Liver (tissue), 7 donors: ENCODE measurements at regions not wholly inside any gene's neighbourhood (a gene's known extent, or its start where the extent isn't known, plus 50 kb on each side); places are given as distances from the start of the nearest gene placed in this dataset.

Source experiments
- DNase-seq: peaks from one replicate; pipeline ENCODE4 v3.0.0-alpha.2; 2017; ENCODE audit warnings: low spot score
- H3K27ac ChIP-seq, 2 donors: one replicate each; pipeline ENCODE4 v1.7.0; 2013; ENCODE audit warnings: inconsistent platforms in 2 of 2, low read length in 2 of 2, control low read depth in 1 of 2, low read depth in 1 of 2, mild to moderate bottlenecking in 1 of 2
- H3K27me3 ChIP-seq, 4 donors: one replicate each; pipeline versions ENCODE4 v1.6.1 to v1.7.0; 2013; ENCODE audit warnings: low read length in 3 of 4, inconsistent platforms in 1 of 4, mild to moderate bottlenecking in 1 of 4, moderate library complexity in 1 of 4; ENCODE audit not compliant: control insufficient read depth in 4 of 4, insufficient read depth in 4 of 4
- H3K36me3 ChIP-seq, 4 donors: one replicate each; pipeline versions ENCODE4 v1.6.1 to v1.7.0; 2013; ENCODE audit warnings: low read length in 3 of 4, mild to moderate bottlenecking in 3 of 4, low read depth in 1 of 4, moderate library complexity in 1 of 4; ENCODE audit not compliant: control insufficient read depth in 4 of 4, insufficient read depth in 3 of 4
- H3K4me1 ChIP-seq, 4 donors: one replicate each; pipeline versions ENCODE4 v1.6.1 to v1.7.0; 2013; ENCODE audit warnings: low read length in 3 of 4, mild to moderate bottlenecking in 3 of 4, moderate library complexity in 1 of 4; ENCODE audit not compliant: control insufficient read depth in 4 of 4, insufficient read depth in 4 of 4
- H3K4me3 ChIP-seq, 3 donors: one replicate each; pipeline versions ENCODE4 v1.6.1 to v1.7.0; 2013; ENCODE audit warnings: low read length in 3 of 3, control low read depth in 1 of 3, low read depth in 1 of 3, mild to moderate bottlenecking in 1 of 3
- H3K9ac ChIP-seq, 2 donors: one replicate each; pipeline ENCODE4 v1.7.0; 2013; ENCODE audit warnings: low read length in 2 of 2, mild to moderate bottlenecking in 2 of 2, moderate library complexity in 2 of 2, control low read depth in 1 of 2, low read depth in 1 of 2
- H3K9me3 ChIP-seq, 4 donors: one replicate each; pipeline versions ENCODE4 v1.6.1 to v1.7.0; 2013; ENCODE audit warnings: low read length in 3 of 4; ENCODE audit not compliant: control insufficient read depth in 4 of 4
- EGR1 ChIP-seq, 2 donors: IDR thresholded peaks; 2 replicates each; pipeline ENCODE4 v1.6.1; 2016 to 2018; ENCODE audit warnings: antibody characterized with exemption in 2 of 2, low read depth in 2 of 2
- FOXA1 ChIP-seq: IDR thresholded peaks from 2 replicates; pipeline ENCODE4 v1.6.1; 2016; ENCODE audit warnings: antibody characterized with exemption
- GABPA ChIP-seq, 2 donors: IDR thresholded peaks in 1 of 2; conservative IDR thresholded peaks in 1 of 2; 2 replicates each; pipeline ENCODE4 v1.6.1; 2016; ENCODE audit warnings: antibody characterized with exemption in 2 of 2, mild to moderate bottlenecking in 1 of 2, moderate library complexity in 1 of 2
- HNF4G ChIP-seq: IDR thresholded peaks from 2 replicates; pipeline ENCODE4 v1.6.1; 2016; ENCODE audit warnings: antibody characterized with exemption
- JUND ChIP-seq, 2 donors: IDR thresholded peaks; 2 replicates each; pipeline ENCODE4 v1.6.1; 2016; ENCODE audit warnings: antibody characterized with exemption in 2 of 2
- MAX ChIP-seq: IDR thresholded peaks from 2 replicates; pipeline ENCODE4 v1.6.1; 2016; ENCODE audit warnings: antibody characterized with exemption
- NR2F2 ChIP-seq: IDR thresholded peaks from 2 replicates; pipeline ENCODE4 v1.6.1; 2016; ENCODE audit warnings: antibody characterized with exemption
- RAD21 ChIP-seq, 2 donors: IDR thresholded peaks; 2 replicates each; pipeline ENCODE4 v1.6.1; 2016; ENCODE audit warnings: antibody characterized with exemption in 2 of 2, mild to moderate bottlenecking in 2 of 2
- RXRA ChIP-seq, 2 donors: IDR thresholded peaks; 2 replicates each; pipeline ENCODE4 v1.6.1; 2017 to 2018; ENCODE audit warnings: antibody characterized with exemption in 2 of 2, mild to moderate bottlenecking in 1 of 2
- TAF1 ChIP-seq: conservative IDR thresholded peaks from 2 replicates; pipeline ENCODE4 v1.6.1; 2016; ENCODE audit warnings: antibody characterized with exemption, mild to moderate bottlenecking
- YY1 ChIP-seq: IDR thresholded peaks from 2 replicates; pipeline ENCODE4 v1.6.1; 2016; ENCODE audit warnings: antibody characterized with exemption, mild to moderate bottlenecking
- WGBS: extraction: QIAGEN DNeasy Blood & Tissue Kit; methylation state at CpG from one replicate; pipeline ENCODE4 v1.1.7; 2013; 5-methylcytosine and 5-hydroxymethylcytosine counted together
- TF ChIP-seq, protein P1 (sequence below): IDR thresholded peaks from 2 replicates; pipeline ENCODE4 v1.6.1; 2016; ENCODE audit warnings: antibody characterized with exemption, mild to moderate bottlenecking
- donor health status: healthy.
- donor health status: healthy.
- donor health status: healthy.
- donor health status: healthy.

DNA sequence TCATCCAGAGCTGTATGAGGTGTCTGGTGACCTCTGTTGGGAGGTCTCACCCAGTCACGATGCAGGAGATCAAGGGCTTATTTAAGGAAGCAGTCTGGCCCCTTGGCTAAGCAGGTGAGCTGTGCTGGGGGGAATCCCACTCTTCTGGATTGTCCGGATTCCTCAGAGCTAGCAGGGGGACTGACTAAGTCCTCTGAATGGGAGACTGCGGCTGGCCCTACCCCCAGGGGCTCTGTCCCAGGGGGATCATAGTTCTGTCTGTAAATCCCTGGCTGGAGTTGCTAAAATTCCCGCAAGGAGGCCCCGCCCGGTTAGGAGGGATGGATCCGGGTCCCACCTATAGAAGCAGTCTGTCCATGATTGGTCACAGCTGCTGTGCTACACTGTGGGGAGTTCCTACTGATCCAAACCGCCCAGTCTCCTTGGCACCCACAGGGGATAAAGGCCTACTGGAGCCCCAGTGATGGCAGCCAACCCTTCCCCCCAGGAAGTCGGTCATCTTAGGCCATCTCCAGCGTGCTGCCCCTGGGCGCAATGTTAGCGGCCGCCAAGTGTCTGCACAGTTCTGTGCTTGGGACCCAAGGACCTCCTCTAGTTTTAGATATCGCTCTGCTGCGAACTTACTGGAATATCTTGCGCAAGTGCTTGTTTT lies 118.2 kb upstream of the KLF8 start:
- no peaks in the 10 kb centered on the region for H3K4me1 ChIP-seq
- H3K27ac ChIP-seq = no peak overlapping the region
- no peak overlapping the region for H3K9ac ChIP-seq
- H3K36me3 ChIP-seq = no peaks in the 10 kb centered on the region
- no peak for DNase-seq
- H3K4me3 ChIP-seq = no peak overlapping the region
- TF ChIP-seq, protein P1, sequence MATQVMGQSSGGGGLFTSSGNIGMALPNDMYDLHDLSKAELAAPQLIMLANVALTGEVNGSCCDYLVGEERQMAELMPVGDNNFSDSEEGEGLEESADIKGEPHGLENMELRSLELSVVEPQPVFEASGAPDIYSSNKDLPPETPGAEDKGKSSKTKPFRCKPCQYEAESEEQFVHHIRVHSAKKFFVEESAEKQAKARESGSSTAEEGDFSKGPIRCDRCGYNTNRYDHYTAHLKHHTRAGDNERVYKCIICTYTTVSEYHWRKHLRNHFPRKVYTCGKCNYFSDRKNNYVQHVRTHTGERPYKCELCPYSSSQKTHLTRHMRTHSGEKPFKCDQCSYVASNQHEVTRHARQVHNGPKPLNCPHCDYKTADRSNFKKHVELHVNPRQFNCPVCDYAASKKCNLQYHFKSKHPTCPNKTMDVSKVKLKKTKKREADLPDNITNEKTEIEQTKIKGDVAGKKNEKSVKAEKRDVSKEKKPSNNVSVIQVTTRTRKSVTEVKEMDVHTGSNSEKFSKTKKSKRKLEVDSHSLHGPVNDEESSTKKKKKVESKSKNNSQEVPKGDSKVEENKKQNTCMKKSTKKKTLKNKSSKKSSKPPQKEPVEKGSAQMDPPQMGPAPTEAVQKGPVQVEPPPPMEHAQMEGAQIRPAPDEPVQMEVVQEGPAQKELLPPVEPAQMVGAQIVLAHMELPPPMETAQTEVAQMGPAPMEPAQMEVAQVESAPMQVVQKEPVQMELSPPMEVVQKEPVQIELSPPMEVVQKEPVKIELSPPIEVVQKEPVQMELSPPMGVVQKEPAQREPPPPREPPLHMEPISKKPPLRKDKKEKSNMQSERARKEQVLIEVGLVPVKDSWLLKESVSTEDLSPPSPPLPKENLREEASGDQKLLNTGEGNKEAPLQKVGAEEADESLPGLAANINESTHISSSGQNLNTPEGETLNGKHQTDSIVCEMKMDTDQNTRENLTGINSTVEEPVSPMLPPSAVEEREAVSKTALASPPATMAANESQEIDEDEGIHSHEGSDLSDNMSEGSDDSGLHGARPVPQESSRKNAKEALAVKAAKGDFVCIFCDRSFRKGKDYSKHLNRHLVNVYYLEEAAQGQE = no peak
- no peak for TF ChIP-seq NR2F2
- no peak for TF ChIP-seq RAD21 (IDR thresholded peaks at IDR 0.05)
- TF ChIP-seq JUND (IDR thresholded peaks at IDR 0.05) = no peak
- TF ChIP-seq EGR1 (IDR thresholded peaks at IDR 0.05; ENCODE audit: low read depth in 2 of 2) = no peak
- no peak for TF ChIP-seq RXRA (IDR thresholded peaks at IDR 0.05)
- TF ChIP-seq HNF4G = no peak
- no peak for TF ChIP-seq GABPA (IDR thresholded peaks at IDR 0.05 in 1 of 2, conservative IDR thresholded peaks at IDR 0.05 in 1 of 2)
- WGBS = 85% methylated on average over 16 of the region's 16 CpGs
- no peaks in the 10 kb centered on the region for H3K27me3 ChIP-seq
- no peaks in the 10 kb centered on the region for H3K9me3 ChIP-seq

DNA sequence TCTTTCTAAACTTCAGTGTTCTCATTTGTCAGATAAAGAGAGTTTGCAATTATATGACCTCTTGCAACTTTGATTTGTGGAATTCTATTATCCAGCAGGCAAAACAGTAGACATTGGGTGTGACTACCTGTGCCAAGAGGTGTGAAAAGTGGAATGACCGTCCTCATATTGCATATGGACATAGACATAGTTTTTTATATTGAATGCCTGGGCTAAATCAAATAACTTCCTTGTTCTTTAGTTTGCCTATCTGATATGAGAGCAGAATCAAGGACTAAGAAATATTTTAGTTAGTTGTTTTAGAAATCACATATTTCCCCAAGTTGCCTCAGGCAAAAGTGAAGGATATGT lies 117.7 kb upstream of the KLF8 start:
- TF ChIP-seq NR2F2 (no peak), EGR1 (IDR thresholded peaks at IDR 0.05; ENCODE audit: low read depth in 2 of 2) (no peak), JUND (IDR thresholded peaks at IDR 0.05) (no peak), GABPA (IDR thresholded peaks at IDR 0.05 in 1 of 2, conservative IDR thresholded peaks at IDR 0.05 in 1 of 2) (no peak), TAF1 (no peak), FOXA1 (no peak), HNF4G (no peak), MAX (no peak), YY1 (no peak)
- TF ChIP-seq, protein P1 = no peak
- WGBS = 89% methylated on average over 1 of the region's 1 CpG
- Histone ChIP-seq H3K9me3 (no peaks in the 10 kb centered on the region), H3K36me3 (no peaks in the 10 kb centered on the region), H3K27me3 (no peaks in the 10 kb centered on the region), H3K9ac (no peak overlapping the region), H3K27ac (no peak overlapping the region), H3K4me3 (no peak overlapping the region), H3K4me1 (no peaks in the 10 kb centered on the region)
- DNase-seq = no peak
